ENCODE measurements at regions not wholly inside any gene's neighbourhood (a gene's known extent, or its start where the extent isn't known, plus 50 kb on each side); places are given as distances from the start of the nearest gene placed in this dataset.

DNA sequence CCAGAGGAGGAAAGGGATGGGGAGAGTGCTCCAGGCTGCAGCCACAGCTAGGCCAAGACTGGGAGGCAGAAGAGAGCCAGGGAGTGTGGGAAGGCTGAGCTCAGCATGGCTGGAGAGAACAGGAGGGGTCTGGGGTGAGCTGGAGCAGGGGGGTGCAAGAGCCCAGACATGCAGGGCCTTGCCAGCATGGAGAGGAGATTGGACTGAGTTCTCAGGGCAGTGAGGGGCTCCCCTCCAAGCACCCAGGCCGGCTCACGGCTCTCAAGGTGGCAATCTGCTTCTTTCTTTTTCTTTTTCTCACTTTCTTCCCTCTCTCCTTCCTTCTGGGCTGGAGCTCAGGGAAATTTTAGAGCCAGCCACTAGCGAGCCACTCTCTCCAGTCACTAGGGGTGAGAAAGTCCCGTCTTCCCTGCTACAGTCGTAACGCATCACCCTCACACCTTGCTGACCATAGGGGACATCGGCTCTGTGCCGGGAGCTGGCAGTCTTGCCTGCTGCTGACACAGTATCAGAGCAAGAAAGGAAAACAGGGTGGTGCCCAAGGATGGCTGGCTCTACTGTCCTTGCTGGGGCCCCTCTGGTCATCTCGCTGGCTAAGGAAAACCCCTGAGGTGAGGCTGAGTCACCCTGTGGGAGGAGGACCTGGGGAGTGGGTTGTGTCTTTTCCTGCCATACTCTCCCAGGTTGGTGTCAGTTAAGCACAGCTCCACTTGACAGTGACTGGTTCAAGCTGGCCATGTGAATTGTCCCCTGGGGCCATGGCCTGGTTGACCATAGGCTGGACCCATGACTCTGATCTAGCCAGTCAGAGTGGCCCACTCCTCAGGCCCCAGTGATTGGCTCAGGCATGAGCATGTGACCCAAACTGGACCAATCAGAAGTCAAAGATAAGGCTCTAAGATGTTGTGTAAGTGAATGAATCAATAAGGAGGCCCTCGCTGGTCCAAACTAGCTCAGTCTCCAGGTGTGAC, 135.1 kb upstream of the PMEPA1 start:
- no peak overlapping the region for H2BK15ac ChIP-seq (ENCODE audit: low read depth, low read length)
- dilution Hi-C loops (cut with HindIII; ENCODE audit: low sequenced_read_pairs, unreplicated experiment) = no loop called here
- H3K9ac ChIP-seq (ENCODE audit: low read depth, low read length) = no peak overlapping the region
- peaks cover 8% of the 10 kb centered on the region for H3K27me3 ChIP-seq (ENCODE audit: control insufficient read depth, insufficient read depth, low read length)
- H2AFZ ChIP-seq (replicated peaks; ENCODE audit: low read length, poor library complexity) = peak overlapping the region; percentile 32
- no peak overlapping the region for H3K4me2 ChIP-seq (ENCODE audit: low read depth, low read length)
- H3K56ac ChIP-seq (ENCODE audit: extremely low read depth, insufficient read depth, low read length) = no peak overlapping the region
- no peak overlapping the region for H4K5ac ChIP-seq (ENCODE audit: low read depth, low read length)
- H3K4me3 ChIP-seq (ENCODE audit: insufficient read depth, low read depth, low read length) = no peak overlapping the region
- no peak overlapping the region for H2BK120ac ChIP-seq (ENCODE audit: low read depth, low read length)
- H2BK20ac ChIP-seq (ENCODE audit: low read depth, low read length) = no peak overlapping the region
- H3K79me1 ChIP-seq (ENCODE audit: low read depth in 1 of 2, low read length in 2 of 2) = no peaks in the 10 kb centered on the region
- no peak overlapping the region for H4K8ac ChIP-seq (ENCODE audit: low read depth in 2 of 2, low read length in 2 of 2)
- no peaks in the 10 kb centered on the region for H3K9me3 ChIP-seq (ENCODE audit: control insufficient read depth, insufficient read depth, low read length)
- H2AK5ac ChIP-seq (ENCODE audit: low read depth, low read length) = no peak overlapping the region
- H4K91ac ChIP-seq (ENCODE audit: insufficient read depth, low read depth, low read length) = no peak overlapping the region
- H3K23ac ChIP-seq (ENCODE audit: low read depth, low read length) = no peak overlapping the region
- CTCF ChIA-PET = no interaction called here
- no peak overlapping the region for H2BK5ac ChIP-seq (ENCODE audit: low read depth, low read length, poor library complexity, severe bottlenecking)
- intact Hi-C loops (cut with micrococcal nuclease) = loop anchor here (10.0 kb wide), 1 partner anchor 190 kb away; no protein-coding TSS in a partner anchor
- no peak overlapping the region for H3K18ac ChIP-seq (ENCODE audit: low read depth, low read length)
- H3K4ac ChIP-seq (ENCODE audit: low read depth, low read length) = no peak overlapping the region
- no peaks in the 10 kb centered on the region for H3K36me3 ChIP-seq (ENCODE audit: control insufficient read depth, insufficient read depth, low read length)
- no peaks in the 10 kb centered on the region for H4K20me1 ChIP-seq (ENCODE audit: insufficient read depth, low read length)
- no peak overlapping the region for H2AK9ac ChIP-seq (replicated peaks; ENCODE audit: low read depth, low read length, poor library complexity)
- no peaks in the 10 kb centered on the region for H3K4me1 ChIP-seq (ENCODE audit: control insufficient read depth, insufficient read depth, low read length)
- H3K27ac ChIP-seq (ENCODE audit: insufficient read depth, low read length) = no peak overlapping the region
- in situ Hi-C loops (cut with MboI; ENCODE audit: low sequenced_read_pairs) = no loop called here
- DNase-seq (no peak), ATAC-seq (ENCODE audit: low read depth) (no peak)
- BruUV-seq (replicated peaks) = no TSS peak
- 40% methylated on average over 2 of the region's 10 CpGs; no CpG with 5 or more reads in 1 of the 2 experiments for WGBS, 2 experiments (ENCODE audit: extremely low coverage in 2 of 2, insufficient read length in 1 of 2)
- no peaks in the 10 kb centered on the region for H3K9me1 ChIP-seq (ENCODE audit: insufficient read depth, low read length)
- POLR2A ChIA-PET (ENCODE audit: unreplicated experiment) = no interaction called here
- H3K14ac ChIP-seq (replicated peaks; ENCODE audit: low read depth, low read length) = no peak overlapping the region
- TF ChIP-seq MXI1 (IDR thresholded peaks at IDR 0.05; ENCODE audit: borderline replicate concordance, low read depth, low read length) (no peak), RCOR1 (IDR thresholded peaks at IDR 0.05; ENCODE audit: insufficient replicate concordance, low read length) (no peak), CHD1 (IDR thresholded peaks at IDR 0.05; ENCODE audit: low read depth, low read length) (no peak), RFX5 (IDR thresholded peaks at IDR 0.05; ENCODE audit: low read depth, low read length) (no peak), SMC3 (IDR thresholded peaks at IDR 0.05; ENCODE audit: low read depth, low read length) (no peak), NFE2L2 (IDR thresholded peaks at IDR 0.05; ENCODE audit: low read depth, low read length) (no peak), FOS (IDR thresholded peaks at IDR 0.05; ENCODE audit: low read depth, low read length) (no peak), MAZ (IDR thresholded peaks at IDR 0.05; ENCODE audit: borderline replicate concordance, low read depth, low read length) (no peak)

Measured in IMR-90 (cell line).